ENCODE measurements at regions not wholly inside any gene's neighbourhood (a gene's known extent, or its start where the extent isn't known, plus 50 kb on each side); places are given as distances from the start of the nearest gene placed in this dataset.

DNA sequence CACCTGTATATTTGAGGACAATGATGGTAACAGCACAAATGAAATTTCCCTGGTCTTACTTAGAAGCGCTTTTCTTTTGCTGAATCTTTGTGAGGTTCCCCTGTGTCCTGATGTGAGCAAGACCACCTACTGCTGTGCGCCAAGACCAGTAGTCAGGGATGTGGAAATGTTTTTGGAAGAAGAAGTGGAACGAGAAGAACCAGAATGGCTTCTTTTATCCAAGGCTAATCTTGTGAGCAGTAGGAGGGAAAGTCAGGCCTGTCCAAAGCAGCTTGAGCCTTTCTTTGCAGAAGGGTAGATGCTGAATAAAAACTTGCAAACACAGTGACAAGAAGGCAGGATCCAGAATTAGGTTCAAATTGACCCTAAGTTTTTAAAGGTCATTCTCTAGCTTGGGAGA, 223.0 kb downstream of the FAT3 start:
- TF ChIP-seq, protein P1, sequence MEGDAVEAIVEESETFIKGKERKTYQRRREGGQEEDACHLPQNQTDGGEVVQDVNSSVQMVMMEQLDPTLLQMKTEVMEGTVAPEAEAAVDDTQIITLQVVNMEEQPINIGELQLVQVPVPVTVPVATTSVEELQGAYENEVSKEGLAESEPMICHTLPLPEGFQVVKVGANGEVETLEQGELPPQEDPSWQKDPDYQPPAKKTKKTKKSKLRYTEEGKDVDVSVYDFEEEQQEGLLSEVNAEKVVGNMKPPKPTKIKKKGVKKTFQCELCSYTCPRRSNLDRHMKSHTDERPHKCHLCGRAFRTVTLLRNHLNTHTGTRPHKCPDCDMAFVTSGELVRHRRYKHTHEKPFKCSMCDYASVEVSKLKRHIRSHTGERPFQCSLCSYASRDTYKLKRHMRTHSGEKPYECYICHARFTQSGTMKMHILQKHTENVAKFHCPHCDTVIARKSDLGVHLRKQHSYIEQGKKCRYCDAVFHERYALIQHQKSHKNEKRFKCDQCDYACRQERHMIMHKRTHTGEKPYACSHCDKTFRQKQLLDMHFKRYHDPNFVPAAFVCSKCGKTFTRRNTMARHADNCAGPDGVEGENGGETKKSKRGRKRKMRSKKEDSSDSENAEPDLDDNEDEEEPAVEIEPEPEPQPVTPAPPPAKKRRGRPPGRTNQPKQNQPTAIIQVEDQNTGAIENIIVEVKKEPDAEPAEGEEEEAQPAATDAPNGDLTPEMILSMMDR (IDR thresholded peaks at IDR 0.05; ENCODE audit: low read depth, low read length, missing control alignments) = no peak
- H3K27ac ChIP-seq = no peak overlapping the region
- no peak for DNase-seq
- no peak overlapping the region for H3K4me3 ChIP-seq (ENCODE audit: low read depth, low read length)
- in situ Hi-C loops (cut with HindIII; ENCODE audit: low pct_ligation_motif_present, low sequenced_read_pairs) = no loop called here
- no peaks in the 10 kb centered on the region for H3K36me3 ChIP-seq (replicated peaks)
- no peaks in the 10 kb centered on the region for H3K27me3 ChIP-seq (replicated peaks)

DNA sequence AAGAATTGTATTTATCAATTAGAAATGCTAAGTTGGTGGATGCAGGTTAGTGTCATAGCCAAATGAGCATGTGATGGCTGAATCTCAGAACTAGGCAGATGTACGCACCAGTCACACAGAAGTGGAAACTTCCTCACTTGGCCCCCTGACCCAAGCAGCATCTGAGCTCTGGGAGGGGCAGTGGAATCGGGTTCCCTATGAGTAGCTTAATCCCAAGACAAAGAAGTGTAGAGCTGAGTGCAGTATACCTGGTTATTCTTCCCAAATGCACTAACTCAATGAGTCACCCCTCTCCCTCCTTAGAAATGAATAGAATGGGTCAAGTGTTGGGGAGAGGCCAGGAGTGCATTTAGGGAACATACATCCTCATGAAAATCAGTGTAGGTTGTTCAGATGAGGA, 224.6 kb downstream of the FAT3 start:
- Histone ChIP-seq H3K27ac (no peak overlapping the region), H3K4me3 (ENCODE audit: low read depth, low read length) (no peak overlapping the region), H3K27me3 (replicated peaks) (no peaks in the 10 kb centered on the region), H3K36me3 (replicated peaks) (no peaks in the 10 kb centered on the region)
- TF ChIP-seq, protein P1 (IDR thresholded peaks at IDR 0.05; ENCODE audit: low read depth, low read length, missing control alignments) = no peak
- in situ Hi-C loops (cut with HindIII; ENCODE audit: low pct_ligation_motif_present, low sequenced_read_pairs) = no loop called here
- DNase-seq = no peak

DNA sequence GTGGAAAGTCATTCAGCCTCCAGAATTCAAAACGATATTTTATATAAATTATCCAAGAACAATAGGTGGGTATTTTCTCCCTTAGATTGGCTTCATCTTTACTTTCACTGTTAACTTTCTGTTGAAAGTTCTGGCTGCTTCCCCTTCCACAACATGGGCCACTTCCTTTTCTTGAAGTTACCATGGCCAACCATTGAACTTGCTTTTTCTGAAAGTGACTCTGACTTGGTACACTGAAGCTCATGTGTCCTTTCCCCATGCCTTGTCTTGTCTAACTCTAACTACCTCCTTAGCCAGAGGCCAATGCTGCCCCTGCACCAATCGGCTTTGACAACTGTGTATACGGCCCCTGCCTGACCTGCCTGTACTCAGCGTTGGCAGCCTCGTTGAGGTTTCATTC, 225.2 kb downstream of the FAT3 start:
- H3K36me3 ChIP-seq (replicated peaks) = no peaks in the 10 kb centered on the region
- TF ChIP-seq, protein P1 (IDR thresholded peaks at IDR 0.05; ENCODE audit: low read depth, low read length, missing control alignments) = no peak
- H3K27ac ChIP-seq = no peak overlapping the region
- DNase-seq = no peak
- H3K27me3 ChIP-seq (replicated peaks) = no peaks in the 10 kb centered on the region
- no peak overlapping the region for H3K4me3 ChIP-seq (ENCODE audit: low read depth, low read length)
- in situ Hi-C loops (cut with HindIII; ENCODE audit: low pct_ligation_motif_present, low sequenced_read_pairs) = no loop called here

DNA sequence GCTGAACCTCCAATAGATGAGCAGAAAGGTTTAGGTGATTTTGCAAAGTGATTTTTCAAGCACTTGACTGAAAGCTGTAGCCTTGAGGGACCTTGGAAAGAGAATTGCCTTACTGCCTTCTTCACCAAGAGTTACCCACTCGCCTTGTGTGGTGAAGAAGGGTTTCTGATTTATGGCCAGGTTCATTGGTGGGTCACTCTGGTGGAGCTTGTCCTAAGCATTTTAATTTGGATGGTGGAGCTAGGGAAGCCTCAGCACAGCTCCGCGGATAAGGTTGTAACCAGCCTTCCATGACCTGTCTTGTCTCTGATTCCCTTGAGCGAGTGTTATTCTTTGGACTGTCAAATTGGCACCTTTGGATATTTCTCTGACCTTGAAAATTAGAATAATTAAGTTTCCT, 226.4 kb downstream of the FAT3 start:
- Histone ChIP-seq H3K27me3 (replicated peaks) (no peaks in the 10 kb centered on the region), H3K36me3 (replicated peaks) (no peaks in the 10 kb centered on the region), H3K4me3 (ENCODE audit: low read depth, low read length) (no peak overlapping the region), H3K27ac (no peak overlapping the region)
- DNase-seq = no peak
- TF ChIP-seq, protein P1 (IDR thresholded peaks at IDR 0.05; ENCODE audit: low read depth, low read length, missing control alignments) = no peak
- in situ Hi-C loops (cut with HindIII; ENCODE audit: low pct_ligation_motif_present, low sequenced_read_pairs) = no loop called here

DNA sequence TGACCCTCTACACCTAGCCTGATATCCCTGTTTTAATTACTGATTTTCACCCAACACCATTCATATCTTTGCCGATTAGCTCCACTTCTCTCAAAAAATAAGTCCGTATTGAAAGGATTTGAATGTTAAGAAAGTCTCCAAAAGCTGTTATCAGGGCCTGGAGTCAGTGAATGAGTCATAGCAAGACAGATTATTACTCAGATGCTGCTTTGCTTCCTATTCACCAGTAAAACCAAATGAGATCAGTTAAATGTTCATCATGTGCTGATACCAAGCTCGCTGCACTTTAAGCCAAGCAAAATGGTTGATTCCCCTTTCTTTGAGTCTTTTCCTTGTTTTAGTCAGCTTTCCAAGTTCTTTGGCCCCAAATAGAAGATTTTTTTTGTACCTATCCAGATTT, 228.4 kb downstream of the FAT3 start:
- in situ Hi-C loops (cut with HindIII; ENCODE audit: low pct_ligation_motif_present, low sequenced_read_pairs) = no loop called here
- H3K4me3 ChIP-seq (ENCODE audit: low read depth, low read length) = no peak overlapping the region
- H3K27me3 ChIP-seq (replicated peaks) = no peaks in the 10 kb centered on the region
- DNase-seq = peak; percentile 81
- TF ChIP-seq, protein P1 (IDR thresholded peaks at IDR 0.05; ENCODE audit: low read depth, low read length, missing control alignments) = no peak
- H3K36me3 ChIP-seq (replicated peaks) = no peaks in the 10 kb centered on the region
- peak overlapping the region; percentile 30 for H3K27ac ChIP-seq

DNA sequence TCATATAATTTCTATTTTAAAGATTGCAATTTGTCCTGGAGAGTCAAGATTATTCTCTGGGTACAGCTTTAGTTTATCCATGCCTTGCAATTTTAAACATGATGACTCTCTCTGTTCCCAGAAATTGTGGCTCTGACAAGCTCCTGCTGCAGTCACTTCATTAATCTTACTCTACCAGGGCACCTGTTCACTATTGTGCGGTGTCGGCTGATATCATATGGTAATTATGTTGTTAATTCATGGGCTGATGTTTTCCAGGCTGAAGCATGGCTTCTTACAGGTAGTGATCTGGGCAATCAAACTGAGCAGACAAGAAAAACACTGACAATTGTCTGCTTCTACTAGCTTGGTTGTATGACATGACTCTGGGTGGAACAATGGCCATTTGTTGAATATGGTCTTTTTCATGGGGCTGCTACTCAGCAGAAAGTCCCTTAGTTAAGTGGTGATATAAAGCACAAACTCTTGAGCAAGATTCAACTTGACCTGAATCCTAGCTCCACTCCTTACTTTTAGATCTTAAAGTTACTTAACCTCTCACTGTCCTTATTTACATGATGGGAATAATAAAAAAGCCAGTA, 230.7 kb downstream of the FAT3 start:
- Histone ChIP-seq H3K36me3 (replicated peaks) (no peaks in the 10 kb centered on the region), H3K27ac (no peak overlapping the region), H3K27me3 (replicated peaks) (no peaks in the 10 kb centered on the region), H3K4me3 (ENCODE audit: low read depth, low read length) (no peak overlapping the region)
- TF ChIP-seq, protein P1 (IDR thresholded peaks at IDR 0.05; ENCODE audit: low read depth, low read length, missing control alignments) = no peak
- no peak for DNase-seq
- in situ Hi-C loops (cut with HindIII; ENCODE audit: low pct_ligation_motif_present, low sequenced_read_pairs) = no loop called here

Data from brain microvascular endothelial cell (primary cell).